ENCODE measurements at regions not wholly inside any gene's neighbourhood (a gene's known extent, or its start where the extent isn't known, plus 50 kb on each side); places are given as distances from the start of the nearest gene placed in this dataset.

DNA sequence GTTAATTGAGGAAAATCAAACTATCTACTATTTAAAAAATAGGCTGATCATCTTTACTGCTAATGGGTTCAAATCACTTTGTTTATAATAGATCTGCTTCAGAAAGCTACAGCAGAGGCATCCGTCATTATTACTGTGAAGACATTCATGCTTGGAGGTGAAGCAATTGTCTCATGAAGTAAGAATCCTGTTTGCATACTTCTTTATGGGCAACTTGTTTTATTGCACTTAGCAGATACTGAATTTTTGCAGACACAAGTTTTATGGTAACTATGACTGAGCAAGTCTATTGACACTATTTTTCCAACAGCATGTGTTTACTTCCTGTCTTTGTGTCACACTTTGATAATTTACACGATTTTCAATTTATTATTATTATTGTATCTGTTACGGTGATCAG is 573.9 kb downstream of the RFPL4B start:
- TF ChIP-seq, protein P1, sequence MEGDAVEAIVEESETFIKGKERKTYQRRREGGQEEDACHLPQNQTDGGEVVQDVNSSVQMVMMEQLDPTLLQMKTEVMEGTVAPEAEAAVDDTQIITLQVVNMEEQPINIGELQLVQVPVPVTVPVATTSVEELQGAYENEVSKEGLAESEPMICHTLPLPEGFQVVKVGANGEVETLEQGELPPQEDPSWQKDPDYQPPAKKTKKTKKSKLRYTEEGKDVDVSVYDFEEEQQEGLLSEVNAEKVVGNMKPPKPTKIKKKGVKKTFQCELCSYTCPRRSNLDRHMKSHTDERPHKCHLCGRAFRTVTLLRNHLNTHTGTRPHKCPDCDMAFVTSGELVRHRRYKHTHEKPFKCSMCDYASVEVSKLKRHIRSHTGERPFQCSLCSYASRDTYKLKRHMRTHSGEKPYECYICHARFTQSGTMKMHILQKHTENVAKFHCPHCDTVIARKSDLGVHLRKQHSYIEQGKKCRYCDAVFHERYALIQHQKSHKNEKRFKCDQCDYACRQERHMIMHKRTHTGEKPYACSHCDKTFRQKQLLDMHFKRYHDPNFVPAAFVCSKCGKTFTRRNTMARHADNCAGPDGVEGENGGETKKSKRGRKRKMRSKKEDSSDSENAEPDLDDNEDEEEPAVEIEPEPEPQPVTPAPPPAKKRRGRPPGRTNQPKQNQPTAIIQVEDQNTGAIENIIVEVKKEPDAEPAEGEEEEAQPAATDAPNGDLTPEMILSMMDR (IDR thresholded peaks at IDR 0.05; ENCODE audit: extremely low read depth in 1 of 2, insufficient read depth in 1 of 2, low read depth in 1 of 2, low read length in 2 of 2): no peak
- TF ChIP-seq, protein P2, sequence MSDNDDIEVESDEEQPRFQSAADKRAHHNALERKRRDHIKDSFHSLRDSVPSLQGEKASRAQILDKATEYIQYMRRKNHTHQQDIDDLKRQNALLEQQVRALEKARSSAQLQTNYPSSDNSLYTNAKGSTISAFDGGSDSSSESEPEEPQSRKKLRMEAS (IDR thresholded peaks at IDR 0.05; ENCODE audit: insufficient read depth, insufficient read length): no peak
- no peak for TF ChIP-seq POLR2A (IDR thresholded peaks at IDR 0.05; ENCODE audit: low read depth, low read length)

Measured in endothelial cell of umbilical vein (primary cell).